H9 (cell line): ENCODE measurements at regions not wholly inside any gene's neighbourhood (a gene's known extent, or its start where the extent isn't known, plus 50 kb on each side); places are given as distances from the start of the nearest gene placed in this dataset.

Source experiments
- DNase-seq: peaks from one replicate; pipeline ENCODE4 v3.0.0-alpha.2; 2017
- H2AFZ ChIP-seq: one replicate; pipeline ENCODE4 v1.6.1; 2013; ENCODE audit warnings: mild to moderate bottlenecking, low read length, control low read depth, moderate library complexity
- H2AK5ac ChIP-seq: 2 replicates; pipeline ENCODE4 v1.6.1; 2013; ENCODE audit warnings: low read length, control low read depth, mixed read lengths; ENCODE audit not compliant: insufficient read length
- H2BK120ac ChIP-seq: one replicate; pipeline ENCODE4 v1.6.1; 2013; ENCODE audit warnings: low read depth, mild to moderate bottlenecking, low read length, control low read depth, inconsistent platforms; ENCODE audit not compliant: poor library complexity, severe bottlenecking
- H2BK12ac ChIP-seq: 2 replicates; pipeline ENCODE4 v1.6.1; 2013; ENCODE audit warnings: low read length, control low read depth, mixed read lengths, low read depth; ENCODE audit not compliant: insufficient read length
- H2BK15ac ChIP-seq: 2 replicates; pipeline ENCODE4 v1.6.1; 2013; ENCODE audit warnings: low read depth, low read length, control low read depth
- H2BK20ac ChIP-seq: one replicate; pipeline ENCODE4 v1.6.1; 2013; ENCODE audit warnings: low read depth, mild to moderate bottlenecking, low read length, control low read depth, inconsistent platforms; ENCODE audit not compliant: poor library complexity, severe bottlenecking
- H2BK5ac ChIP-seq: 2 replicates; pipeline ENCODE4 v1.6.1; 2013; ENCODE audit warnings: low read length, control low read depth, mixed read lengths; ENCODE audit not compliant: insufficient read length
- H3K14ac ChIP-seq: 2 replicates; pipeline ENCODE4 v1.6.1; 2013; ENCODE audit warnings: low read length, control low read depth; ENCODE audit not compliant: insufficient read depth
- H3K18ac ChIP-seq: 2 replicates; pipeline ENCODE4 v1.6.1; 2013; ENCODE audit warnings: low read depth, mild to moderate bottlenecking, mixed read lengths, low read length, control low read depth; ENCODE audit not compliant: insufficient read length
- H3K23ac ChIP-seq: 2 replicates; pipeline ENCODE4 v1.6.1; 2013; ENCODE audit warnings: low read length, control low read depth, mixed read lengths, low read depth; ENCODE audit not compliant: insufficient read length
- H3K23me2 ChIP-seq: 2 replicates; pipeline ENCODE4 v1.6.1; 2013; ENCODE audit warnings: low read depth, mild to moderate bottlenecking, mixed read lengths, low read length, control low read depth; ENCODE audit not compliant: insufficient read length, poor library complexity, severe bottlenecking
- H3K27ac ChIP-seq: 2 replicates; pipeline ENCODE4 v1.5.1; 2013; ENCODE audit warnings: low read length, control low read depth, mixed read lengths, low read depth; ENCODE audit not compliant: insufficient read length
- H3K27me3 ChIP-seq: 2 replicates; pipeline ENCODE4 v1.6.1; 2013; ENCODE audit warnings: low read length, control low read depth, inconsistent platforms; ENCODE audit not compliant: insufficient read depth
- H3K4ac ChIP-seq: 2 replicates; pipeline ENCODE4 v1.6.1; 2013; ENCODE audit warnings: low read depth, mild to moderate bottlenecking, control low read depth, inconsistent platforms, low read length, moderate library complexity
- H3K4me1 ChIP-seq: 2 replicates; pipeline ENCODE4 v1.6.1; 2013; ENCODE audit warnings: low read length, control low read depth, inconsistent platforms; ENCODE audit not compliant: insufficient read depth
- H3K4me2 ChIP-seq: 2 replicates; pipeline ENCODE4 v1.6.1; 2013; ENCODE audit warnings: low read length, control low read depth, mixed read lengths; ENCODE audit not compliant: insufficient read length, insufficient read depth
- H3K56ac ChIP-seq: 2 replicates; pipeline ENCODE4 v1.6.1; 2013; ENCODE audit warnings: low read depth, mild to moderate bottlenecking, mixed read lengths, low read length, control low read depth; ENCODE audit not compliant: insufficient read length
- H3K79me1 ChIP-seq: 2 replicates; pipeline ENCODE4 v1.6.1; 2013; ENCODE audit warnings: low read depth, mild to moderate bottlenecking, moderate library complexity, low read length, control low read depth, inconsistent platforms; ENCODE audit not compliant: insufficient read depth, poor library complexity, severe bottlenecking
- H3K79me2 ChIP-seq: 2 replicates; pipeline ENCODE4 v1.6.1; 2013; ENCODE audit warnings: low read length, control low read depth, inconsistent platforms; ENCODE audit not compliant: insufficient read depth
- H3K9ac ChIP-seq: 2 replicates; pipeline ENCODE4 v1.6.1; 2013; ENCODE audit warnings: low read length, control low read depth, mixed read lengths; ENCODE audit not compliant: insufficient read length; ENCODE audit errors: extremely low read depth
- H3K9me3 ChIP-seq: one replicate; pipeline ENCODE4 v1.6.1; 2013; ENCODE audit warnings: low read depth, low read length, inconsistent platforms; ENCODE audit not compliant: control insufficient read depth
- H3T11ph ChIP-seq: one replicate; pipeline ENCODE4 v1.6.1; 2013; ENCODE audit warnings: mild to moderate bottlenecking, low read length, control low read depth, inconsistent platforms
- H4K20me1 ChIP-seq: one replicate; pipeline ENCODE4 v1.6.1; 2013; ENCODE audit not compliant: control insufficient read depth, insufficient read length, insufficient read depth
- H4K5ac ChIP-seq: 2 replicates; pipeline ENCODE4 v1.6.1; 2013; ENCODE audit warnings: low read depth, mild to moderate bottlenecking, mixed read lengths, low read length, control low read depth; ENCODE audit not compliant: insufficient read length
- H4K8ac ChIP-seq: replicated peaks from 2 replicates; pipeline ENCODE4 v1.6.1; 2013; ENCODE audit warnings: low read length, control low read depth, mixed read lengths, low read depth; ENCODE audit not compliant: insufficient read length
- H4K91ac ChIP-seq: 2 replicates; pipeline ENCODE4 v1.6.1; 2013; ENCODE audit warnings: low read depth, mild to moderate bottlenecking, moderate library complexity, mixed read lengths, low read length, control low read depth; ENCODE audit not compliant: insufficient read length
- H3K27ac Mint-ChIP-seq, 3 experiments: 2 replicates in 2 of 3; 3 replicates in 1 of 3; pipeline ENCODE4 v1.8.0; 2020 to 2021; ENCODE audit warnings: mixed read lengths in 3 of 3, mild to moderate bottlenecking in 1 of 3, moderate library complexity in 1 of 3
- H3K27me3 Mint-ChIP-seq: 2 replicates; pipeline ENCODE4 v1.8.0; 2021; ENCODE audit warnings: low read depth, mild to moderate bottlenecking, moderate library complexity, mixed read lengths
- H3K36me3 Mint-ChIP-seq, 3 experiments: 2 replicates in 2 of 3; 3 replicates in 1 of 3; pipeline ENCODE4 v1.8.0; 2020 to 2021; ENCODE audit warnings: low read depth in 3 of 3, mixed read lengths in 3 of 3; ENCODE audit not compliant: insufficient read depth in 1 of 3
- H3K4me1 Mint-ChIP-seq, 2 experiments: 2 replicates each; pipeline ENCODE4 v1.8.0; 2020; ENCODE audit warnings: mixed read lengths in 2 of 2
- H3K4me3 Mint-ChIP-seq, 2 experiments: 2 replicates in 1 of 2; 3 replicates in 1 of 2; pipeline ENCODE4 v1.8.0; 2020 to 2021; ENCODE audit warnings: mild to moderate bottlenecking in 2 of 2, mixed read lengths in 2 of 2, moderate library complexity in 1 of 2
- H3K9me3 Mint-ChIP-seq, 2 experiments: 2 replicates in 1 of 2; 3 replicates in 1 of 2; pipeline ENCODE4 v1.8.0; 2020; ENCODE audit warnings: mild to moderate bottlenecking in 2 of 2, mixed read lengths in 2 of 2, moderate library complexity in 1 of 2
- CTCF ChIP-seq: fragments of 200-600 bp; sonication (generic); conservative IDR thresholded peaks from 3 replicates; pipeline ENCODE4 v1.8.0; 2021; ENCODE audit warnings: antibody characterized with exemption, mild to moderate bottlenecking
- WGBS: extraction: QIAGEN DNeasy Blood & Tissue Kit; methylation state at CpG from one replicate; pipeline ENCODE4 v1.1.7; 2013; ENCODE audit warnings: missing lambda C conversion rate, low lambda C conversion rate, mixed read lengths; ENCODE audit not compliant: insufficient read length; ENCODE audit errors: extremely low coverage; 5-methylcytosine and 5-hydroxymethylcytosine counted together

DNA sequence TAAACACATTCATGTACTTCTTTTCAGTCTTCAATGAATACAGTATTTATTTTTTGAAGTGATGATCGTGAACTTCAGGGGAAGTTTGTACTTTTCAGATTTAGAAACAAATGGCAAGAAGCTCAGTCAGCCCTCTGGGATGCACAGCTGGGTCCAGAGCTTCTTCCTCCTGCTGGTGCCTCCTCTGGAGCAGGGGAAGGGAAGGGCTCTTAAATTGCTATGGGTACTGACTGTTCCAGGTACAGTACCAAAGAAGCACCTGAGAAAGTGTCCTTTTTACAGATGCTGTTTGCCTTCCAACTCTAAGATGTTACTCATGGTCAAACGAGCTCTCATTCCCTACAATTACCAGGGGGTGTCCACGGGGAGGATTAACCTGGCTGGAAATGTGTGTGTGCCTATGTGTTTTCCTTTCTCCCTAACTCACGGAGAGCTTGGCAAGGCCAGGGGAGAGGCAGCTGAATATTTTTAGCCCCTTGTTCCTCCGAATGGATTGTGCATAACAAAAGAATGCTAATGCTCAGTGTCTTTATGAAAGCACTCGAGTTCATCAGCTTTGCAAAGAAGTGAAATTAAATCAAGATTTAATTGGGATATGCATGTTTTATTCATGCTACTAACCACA, 313.7 kb upstream of the CADM1 start:
- no peak for TF ChIP-seq CTCF
- H3K23me2 ChIP-seq = no peaks in the 10 kb centered on the region
- H3K18ac ChIP-seq = no peak overlapping the region
- H4K5ac ChIP-seq = no peak overlapping the region
- no peak overlapping the region for H3K14ac ChIP-seq
- no peak for DNase-seq
- H4K91ac ChIP-seq = no peak overlapping the region
- H3K4me3 Mint-ChIP-seq = peak overlapping the region; percentile 10 to 46; a peak in 3 of 5 replicates
- H3K36me3 Mint-ChIP-seq = peaks cover 6 to 34% (median 18%) of the 10 kb centered on the region in 3 experiments
- no peak overlapping the region for H2AFZ ChIP-seq
- no peaks in the 10 kb centered on the region for H3K79me1 ChIP-seq
- no peak overlapping the region for H3K4ac ChIP-seq
- H3K56ac ChIP-seq = no peak overlapping the region
- peaks cover 32 to 35% of the 10 kb centered on the region in 2 experiments for H3K9me3 Mint-ChIP-seq
- H3K27ac Mint-ChIP-seq = no peak overlapping the region; a peak in 2 of 7 replicates
- peaks cover 16% of the 10 kb centered on the region in 2 experiments for H3K4me1 Mint-ChIP-seq
- H3K23ac ChIP-seq = no peak overlapping the region
- H3K27ac ChIP-seq = no peak overlapping the region
- H3K27me3 ChIP-seq = no peaks in the 10 kb centered on the region
- peaks cover 2% of the 10 kb centered on the region for H3K27me3 Mint-ChIP-seq
- H2BK120ac ChIP-seq = no peak overlapping the region
- no peak overlapping the region for H2BK12ac ChIP-seq
- no peak overlapping the region for H4K8ac ChIP-seq
- H2BK20ac ChIP-seq = no peak overlapping the region
- H4K20me1 ChIP-seq = no peaks in the 10 kb centered on the region
- H2BK5ac ChIP-seq = no peak overlapping the region
- H2BK15ac ChIP-seq = no peak overlapping the region
- no CpG with 5 or more reads among the region's 6 CpGs for WGBS
- H3K4me1 ChIP-seq = peaks cover 9% of the 10 kb centered on the region
- H3K79me2 ChIP-seq = no peaks in the 10 kb centered on the region
- no peak overlapping the region for H2AK5ac ChIP-seq
- peak overlapping the region; percentile 61 for H3T11ph ChIP-seq
- H3K9ac ChIP-seq = no peak overlapping the region
- H3K9me3 ChIP-seq = no peaks in the 10 kb centered on the region
- H3K4me2 ChIP-seq = peak overlapping the region; percentile 26
